8988T (cell line): ENCODE measurements at regions not wholly inside any gene's neighbourhood (a gene's known extent, or its start where the extent isn't known, plus 50 kb on each side); places are given as distances from the start of the nearest gene placed in this dataset.

Experiments used
- DNase-seq: peaks from one replicate; pipeline ENCODE4 v3.0.0; 2011

DNA sequence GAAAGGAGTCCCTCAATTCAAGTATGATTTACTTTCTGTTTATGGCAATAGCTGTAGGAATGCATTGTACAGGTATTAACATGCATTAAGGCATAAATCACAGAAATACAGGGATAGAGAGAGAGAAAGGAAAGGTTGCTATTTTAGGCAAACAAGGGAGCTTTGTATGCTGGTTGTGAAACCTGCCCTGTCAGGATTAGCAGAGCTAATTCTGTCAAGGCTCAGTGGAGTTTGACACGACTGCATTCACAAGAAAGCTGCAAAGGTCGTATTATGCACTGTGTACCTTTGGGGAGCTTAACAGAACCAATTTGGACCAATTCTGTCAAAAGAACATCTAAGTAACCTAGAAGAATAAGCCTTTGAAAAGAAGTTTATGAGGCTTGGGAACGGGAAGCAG, 239.3 kb downstream of the GRIA2 start:
- DNase-seq: no peak

DNA sequence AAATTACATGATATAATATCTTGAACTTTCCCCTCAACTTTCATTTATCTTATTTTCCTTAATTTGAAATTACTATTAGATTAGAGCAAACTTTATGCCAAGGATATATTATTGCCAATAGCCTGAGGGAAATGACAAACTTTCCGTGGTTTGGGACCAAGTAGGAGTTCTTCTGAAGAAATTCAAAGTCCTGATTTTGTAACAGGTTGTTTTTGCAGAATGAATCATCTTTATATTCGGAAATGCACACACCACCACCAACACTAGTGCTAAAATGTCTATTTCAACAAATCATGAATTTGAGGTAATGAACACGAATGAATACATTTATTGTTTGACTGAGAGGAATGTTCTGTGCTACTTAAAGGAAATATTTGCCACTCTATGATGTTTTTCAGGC, 226.7 kb downstream of the GRIA2 start:
- no peak for DNase-seq

DNA sequence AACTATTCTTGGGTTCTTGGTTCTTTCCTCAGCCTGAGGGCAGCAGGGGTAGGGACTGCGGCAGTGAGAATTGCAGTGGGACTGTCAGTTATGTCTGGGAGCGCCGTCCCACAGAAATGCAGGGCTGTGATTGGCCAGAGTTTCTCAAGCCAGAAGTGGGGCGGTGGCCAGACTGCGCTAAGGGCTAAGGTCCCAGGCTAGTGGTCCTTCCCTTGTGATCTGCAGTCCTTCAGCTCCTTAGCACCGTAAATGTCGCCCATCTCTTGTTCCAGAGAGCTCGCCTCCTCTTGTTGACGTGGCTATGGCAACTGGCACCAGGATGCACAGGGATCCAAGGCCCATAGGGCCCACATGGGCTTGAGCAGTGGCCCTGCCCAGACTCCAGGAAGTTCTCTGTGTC, 223.5 kb downstream of the GRIA2 start:
- DNase-seq: no peak

DNA sequence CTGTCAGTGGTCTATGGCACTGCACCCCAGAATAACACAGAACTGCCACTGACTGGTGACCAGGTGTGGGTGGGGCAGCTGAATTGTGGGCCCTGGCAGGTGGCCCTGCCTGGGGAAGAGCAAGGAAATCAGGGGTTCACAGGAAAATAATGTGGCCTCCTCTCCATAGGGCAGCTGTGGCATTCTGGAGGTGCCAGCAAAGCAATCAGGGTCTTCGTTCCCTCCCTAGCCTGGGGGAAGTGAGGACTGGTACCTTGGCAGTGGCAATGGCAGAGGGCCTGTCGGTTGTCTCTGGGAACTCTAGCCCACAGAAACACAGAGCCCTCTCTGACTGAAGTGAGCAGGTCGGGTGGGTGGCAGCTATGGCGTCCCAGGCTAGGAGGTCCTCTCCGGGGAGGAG, 223.0 kb downstream of the GRIA2 start:
- no peak for DNase-seq

DNA sequence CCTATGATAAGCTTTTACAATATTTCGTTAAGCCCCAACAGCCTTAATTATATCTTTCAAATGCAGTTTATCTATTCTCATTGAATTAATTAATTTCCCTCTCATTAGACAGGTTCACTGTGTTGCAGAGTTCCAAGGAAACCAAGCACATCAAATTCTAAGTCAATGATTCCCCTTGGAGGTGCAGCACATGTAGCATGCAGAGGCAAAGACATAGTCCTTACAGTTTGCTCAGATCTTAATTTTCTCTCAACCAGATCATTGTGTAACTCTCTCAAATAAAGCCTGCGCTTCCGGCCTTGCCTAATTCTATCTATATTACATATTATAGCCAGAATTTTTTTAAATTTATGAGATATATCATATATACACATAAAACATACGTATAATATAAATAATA, 205.4 kb downstream of the GRIA2 start:
- DNase-seq: no peak

DNA sequence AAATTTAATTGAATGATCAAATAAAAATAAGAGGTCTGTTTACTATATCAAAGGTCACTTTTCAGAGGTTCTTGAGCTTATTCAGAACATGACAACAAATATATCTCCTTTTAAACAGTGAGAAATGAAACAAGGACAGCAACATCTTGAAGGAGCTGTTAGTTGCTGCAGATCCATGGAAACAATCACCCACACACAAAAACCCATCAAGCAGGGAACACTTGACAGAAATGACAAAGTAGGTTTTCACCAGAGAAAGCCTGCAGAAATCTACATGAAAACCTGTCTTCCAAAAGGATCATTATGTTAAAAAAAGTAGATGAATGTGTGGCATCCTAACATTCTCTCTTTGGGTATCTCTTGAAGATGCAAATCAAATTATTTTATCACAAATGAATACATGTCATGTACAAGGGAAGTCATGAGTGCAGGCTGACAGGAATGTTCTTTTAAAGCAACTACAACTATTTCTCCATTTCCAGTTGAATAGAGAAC, 203.0 kb downstream of the GRIA2 start:
- no peak for DNase-seq

DNA sequence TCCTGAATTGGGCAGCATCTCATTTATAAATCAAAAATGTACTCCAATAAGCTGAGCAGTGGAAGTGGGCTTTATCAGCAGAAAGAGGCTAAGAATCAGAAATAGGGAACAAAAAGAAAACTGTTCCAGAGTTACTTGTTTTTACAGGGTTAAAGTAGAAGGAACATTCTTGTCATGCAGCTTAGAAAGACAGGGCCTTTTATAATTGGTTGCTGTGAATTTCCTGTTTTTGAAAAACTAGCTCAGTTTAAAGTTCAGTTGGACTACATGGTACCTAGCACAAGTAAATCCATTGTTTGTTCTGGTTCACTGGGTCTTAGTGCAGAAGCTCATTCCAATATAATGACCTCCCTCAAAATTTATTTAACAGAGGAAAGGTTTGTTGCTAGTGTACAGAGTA, 200.8 kb downstream of the GRIA2 start:
- no peak for DNase-seq
